H1 (cell line): ENCODE measurements at regions not wholly inside any gene's neighbourhood (a gene's known extent, or its start where the extent isn't known, plus 50 kb on each side); places are given as distances from the start of the nearest gene placed in this dataset.

Experiments
- CTCF ChIA-PET: fragments of 300-600 bp; sonication (Branson Sonifier 250); formaldehyde crosslinking; loops from one replicate; lab custom pipeline; 2021; ENCODE audit not compliant: partially characterized antibody; lab: Charles Lee
- POLR2A ChIA-PET: fragments of 300-600 bp; sonication (Branson Sonifier 250); formaldehyde crosslinking; loops from one replicate; lab custom pipeline; 2021; ENCODE audit warnings: inconsistent platforms; ENCODE audit not compliant: partially characterized antibody; lab: Charles Lee
- DNase-seq, 2 experiments: peaks; one replicate each; pipeline versions ENCODE4 v3.0.0 to v3.0.0-alpha.2; 2010 to 2022; ENCODE audit warnings: low spot score in 2 of 2, low read depth in 1 of 2, mixed read lengths in 1 of 2
- FAIRE-seq: peaks from 2 replicates; lab custom pipeline; 2011; peaks lifted over from hg19 to GRCh38; lab: Jason Lieb, UNC
- H2AFZ ChIP-seq: 2 replicates; pipeline ENCODE4 v1.8.1; 2012; ENCODE audit warnings: low read length, inconsistent platforms
- H2AK5ac ChIP-seq: 2 replicates; pipeline ENCODE4 v1.6.1; 2013; ENCODE audit warnings: low read depth, low read length
- H2BK120ac ChIP-seq: replicated peaks from 2 replicates; pipeline ENCODE3; 2013; ENCODE audit warnings: low read depth, low read length, inconsistent platforms
- H2BK12ac ChIP-seq: 2 replicates; pipeline ENCODE4 v1.6.1; 2013; ENCODE audit warnings: low read depth, low read length
- H2BK15ac ChIP-seq: 2 replicates; pipeline ENCODE4 v1.6.1; 2013; ENCODE audit warnings: low read length
- H2BK20ac ChIP-seq: 2 replicates; pipeline ENCODE4 v1.6.1; 2013; ENCODE audit warnings: low read length
- H2BK5ac ChIP-seq: 2 replicates; pipeline ENCODE4 v1.6.1; 2013; ENCODE audit warnings: low read depth, low read length
- H3K14ac ChIP-seq: 2 replicates; pipeline ENCODE4 v1.6.1; 2013; ENCODE audit warnings: inconsistent platforms; ENCODE audit not compliant: insufficient read length
- H3K18ac ChIP-seq: 2 replicates; pipeline ENCODE4 v1.6.1; 2013; ENCODE audit warnings: low read length; ENCODE audit errors: extremely low read depth
- H3K23ac ChIP-seq: 2 replicates; pipeline ENCODE4 v1.6.1; 2013; ENCODE audit warnings: inconsistent platforms; ENCODE audit not compliant: insufficient read length
- H3K23me2 ChIP-seq: 2 replicates; pipeline ENCODE4 v1.6.1; 2013; ENCODE audit warnings: low read depth, low read length
- H3K27ac ChIP-seq: 2 replicates; pipeline ENCODE4 v1.6.1; 2011; ENCODE audit warnings: low read depth, low read length, inconsistent platforms
- H3K27me3 ChIP-seq, 4 experiments: replicated peaks in 1 of 4; 1 replicate in 1 of 4; 2 replicates in 3 of 4; pipeline versions ENCODE4 v1.6.1 to v1.8.1; 2011 to 2013; ENCODE audit warnings: low read length in 3 of 4, mild to moderate bottlenecking in 3 of 4, inconsistent platforms in 2 of 4, mixed read lengths in 2 of 4, moderate library complexity in 1 of 4; ENCODE audit not compliant: control insufficient read depth in 3 of 4, insufficient read depth in 3 of 4; ENCODE audit errors: extremely low read depth in 1 of 4
- H3K36me3 ChIP-seq, 4 experiments: 2 replicates each; pipeline versions ENCODE4 v1.6.1 to v1.8.1; 2011 to 2013; ENCODE audit warnings: mild to moderate bottlenecking in 4 of 4, low read length in 3 of 4, moderate library complexity in 2 of 4, control low read depth in 1 of 4, inconsistent platforms in 1 of 4; ENCODE audit not compliant: insufficient read depth in 4 of 4, control insufficient read depth in 2 of 4
- H3K4ac ChIP-seq: replicated peaks from 2 replicates; pipeline ENCODE3; 2013; ENCODE audit warnings: low read length, low read depth, mixed read lengths, inconsistent platforms; ENCODE audit not compliant: insufficient read length
- H3K4me1 ChIP-seq, 4 experiments: replicated peaks in 1 of 4; 1 replicate in 1 of 4; 2 replicates in 3 of 4; pipeline versions ENCODE4 v1.6.1 to v1.8.1; 2011 to 2013; ENCODE audit warnings: low read length in 3 of 4, inconsistent platforms in 2 of 4, mixed read lengths in 1 of 4; ENCODE audit not compliant: insufficient read depth in 4 of 4, control insufficient read depth in 3 of 4
- H3K4me2 ChIP-seq, 2 experiments: 2 replicates each; pipeline versions ENCODE4 v1.6.1 to v1.8.1; 2011 to 2013; ENCODE audit warnings: low read depth in 2 of 2, low read length in 2 of 2, control low read depth in 1 of 2, inconsistent platforms in 1 of 2, mild to moderate bottlenecking in 1 of 2; ENCODE audit not compliant: insufficient read depth in 1 of 2
- H3K4me3 ChIP-seq, 4 experiments: fragments of 200-600, 300-600 bp in 1 of 4; sonication (generic), shearing (Covaris generic), sonication (Bioruptor Twin) in 1 of 4; 2 replicates each; pipeline versions ENCODE4 v1.5.1 to v1.8.1; 2011 to 2016; ENCODE audit warnings: low read length in 4 of 4, low read depth in 3 of 4, control low read depth in 2 of 4, inconsistent platforms in 2 of 4, mild to moderate bottlenecking in 2 of 4, mixed read lengths in 1 of 4, moderate library complexity in 1 of 4; ENCODE audit not compliant: insufficient read depth in 2 of 4; ENCODE audit errors: extremely low read depth in 1 of 4
- H3K56ac ChIP-seq: replicated peaks from 2 replicates; pipeline ENCODE3; 2013; ENCODE audit warnings: low read depth, mild to moderate bottlenecking, mixed read lengths, low read length, inconsistent platforms; ENCODE audit not compliant: insufficient read length
- H3K79me1 ChIP-seq: 2 replicates; pipeline ENCODE4 v1.6.1; 2013; ENCODE audit warnings: low read depth, low read length, control low read depth
- H3K79me2 ChIP-seq, 2 experiments: 2 replicates each; pipeline versions ENCODE4 v1.6.1 to v1.8.1; 2012 to 2013; ENCODE audit warnings: low read length in 2 of 2, mild to moderate bottlenecking in 2 of 2, inconsistent platforms in 1 of 2; ENCODE audit not compliant: insufficient read depth in 2 of 2, control insufficient read depth in 1 of 2
- H3K9ac ChIP-seq, 4 experiments: replicated peaks in 1 of 4; 1 replicate in 1 of 4; 2 replicates in 3 of 4; pipeline versions ENCODE4 v1.6.1 to v1.8.1; 2011 to 2013; ENCODE audit warnings: low read depth in 3 of 4, low read length in 3 of 4, control low read depth in 2 of 4, mild to moderate bottlenecking in 2 of 4, moderate library complexity in 2 of 4, inconsistent platforms in 1 of 4; ENCODE audit errors: extremely low read depth in 1 of 4
- H3K9me3 ChIP-seq, 2 experiments: 2 replicates each; pipeline versions ENCODE4 v1.6.1 to v1.8.1; 2012 to 2013; ENCODE audit warnings: mild to moderate bottlenecking in 2 of 2, moderate library complexity in 2 of 2, control low read depth in 1 of 2, inconsistent platforms in 1 of 2, low read depth in 1 of 2, low read length in 1 of 2, mixed read lengths in 1 of 2; ENCODE audit not compliant: insufficient read depth in 2 of 2
- H4K20me1 ChIP-seq, 2 experiments: replicated peaks in 1 of 2; 2 replicates each; pipeline versions ENCODE3 to v1.8.1; 2011 to 2013; ENCODE audit warnings: inconsistent platforms in 2 of 2, low read length in 2 of 2, mild to moderate bottlenecking in 1 of 2; ENCODE audit not compliant: insufficient read depth in 2 of 2, control insufficient read depth in 1 of 2
- H4K5ac ChIP-seq: 2 replicates; pipeline ENCODE4 v1.6.1; 2013; ENCODE audit warnings: low read length, low read depth, mixed read lengths, inconsistent platforms; ENCODE audit not compliant: insufficient read length
- H4K8ac ChIP-seq: 2 replicates; pipeline ENCODE4 v1.8.0; 2013; ENCODE audit warnings: mild to moderate bottlenecking, moderate library complexity, low read length, inconsistent platforms; ENCODE audit not compliant: insufficient read depth; ENCODE audit errors: extremely low read depth
- H4K91ac ChIP-seq: replicated peaks from 2 replicates; pipeline ENCODE3; 2013; ENCODE audit warnings: low read length, mixed read lengths, inconsistent platforms; ENCODE audit not compliant: insufficient read length
- BRCA1 ChIP-seq: IDR thresholded peaks from 2 replicates; pipeline ENCODE4 v1.6.1; 2012; ENCODE audit warnings: low read depth, low read length, improper control_type of control experiment
- CEBPB ChIP-seq: IDR thresholded peaks from 2 replicates; pipeline ENCODE4 v1.6.1; 2012; ENCODE audit warnings: low read depth, low read length
- CTBP2 ChIP-seq: IDR thresholded peaks from 2 replicates; pipeline ENCODE4 v1.7.0; 2011; ENCODE audit warnings: borderline replicate concordance, mild to moderate bottlenecking, moderate library complexity, mixed read lengths, low read length; ENCODE audit not compliant: insufficient read depth, insufficient read length
- E2F6 ChIP-seq: IDR thresholded peaks from 2 replicates; pipeline ENCODE4 v1.6.1; 2012; ENCODE audit warnings: inconsistent platforms
- EP300 ChIP-seq, 2 experiments: IDR thresholded peaks; 1 replicate in 1 of 2; 2 replicates in 1 of 2; pipeline ENCODE4 v1.6.1; 2011 to 2012; ENCODE audit warnings: low read depth in 2 of 2, low read length in 2 of 2, mild to moderate bottlenecking in 2 of 2, borderline replicate concordance in 1 of 2, inconsistent platforms in 1 of 2, moderate library complexity in 1 of 2
- JUND ChIP-seq: IDR thresholded peaks from 2 replicates; pipeline ENCODE4 v1.6.1; 2011; ENCODE audit warnings: mild to moderate bottlenecking, improper control_type of control experiment, low read length
- KDM4A ChIP-seq: IDR thresholded peaks from one replicate; pipeline ENCODE4 v1.7.1; 2012; ENCODE audit warnings: low read depth, mild to moderate bottlenecking, moderate library complexity, low read length, inconsistent platforms; ENCODE audit not compliant: severe bottlenecking
- POU5F1 ChIP-seq: IDR thresholded peaks from 2 replicates; pipeline ENCODE4 v1.6.1; 2011; ENCODE audit warnings: low read depth, mild to moderate bottlenecking, low read length, moderate library complexity
- RNF2 ChIP-seq: fragments of 200-900, 300-1000 bp; sonication (generic); IDR thresholded peaks from 2 replicates; pipeline ENCODE4 v1.7.1; 2016; ENCODE audit warnings: borderline replicate concordance, low read depth, mild to moderate bottlenecking, antibody characterized with exemption, low read length; ENCODE audit not compliant: poor library complexity, severe bottlenecking; ENCODE audit errors: missing control alignments
- RXRA ChIP-seq: IDR thresholded peaks from 2 replicates; pipeline ENCODE4 v1.6.1; 2011; ENCODE audit warnings: low read depth, mild to moderate bottlenecking, low read length, moderate library complexity; ENCODE audit not compliant: insufficient read depth
- SRF ChIP-seq: IDR thresholded peaks from 2 replicates; pipeline ENCODE4 v1.6.1; 2011; ENCODE audit warnings: mild to moderate bottlenecking, low read depth, low read length, moderate library complexity
- TAF7 ChIP-seq: optimal IDR thresholded peaks from 2 replicates; pipeline ENCODE3; 2011; ENCODE audit warnings: low read depth, mild to moderate bottlenecking, inconsistent platforms, low read length, moderate library complexity, borderline replicate concordance
- ZNF274 ChIP-seq: IDR thresholded peaks from 2 replicates; pipeline ENCODE4 v1.7.0; 2012; ENCODE audit warnings: low read length, borderline replicate concordance; ENCODE audit errors: extremely low read depth
- WGBS, 2 experiments: shearing (Covaris generic) in 1 of 2; methylation state at CpG; one replicate each; pipeline versions ENCODE4 v1.1.6 to v1.1.7; 2013 to 2015; ENCODE audit warnings: low lambda C conversion rate in 2 of 2, mixed read lengths in 2 of 2, inconsistent platforms in 1 of 2, low coverage in 1 of 2, missing lambda C conversion rate in 1 of 2; ENCODE audit not compliant: insufficient replicate concordance in 2 of 2, insufficient coverage in 1 of 2, insufficient read length in 1 of 2; ENCODE audit errors: extremely low coverage in 1 of 2, missing lambda C conversion rate in 1 of 2; 5-methylcytosine and 5-hydroxymethylcytosine counted together

- POLR2A ChIA-PET, result no interaction called here
- no peak for TF ChIP-seq KDM4A
- no peak for TF ChIP-seq SRF
- no peak for TF ChIP-seq BRCA1
- no peak for TF ChIP-seq CTBP2
- no peak for TF ChIP-seq RXRA
- TF ChIP-seq JUND, result no peak
- TF ChIP-seq POU5F1, result no peak
- no peak for TF ChIP-seq EP300 (IDR thresholded peaks at IDR 0.05; ENCODE audit: borderline replicate concordance in 1 of 2, low read depth in 2 of 2, low read length in 2 of 2)
- TF ChIP-seq RNF2, result no peak
- no peak for TF ChIP-seq TAF7
- TF ChIP-seq E2F6, result no peak
- no peak for TF ChIP-seq ZNF274
- no peak for TF ChIP-seq CEBPB
Observed at GRCh38 chr12:113709456-113709855, 237.8 kb upstream of the LHX5 start.

More at GRCh38 chr12:113709456-113709855, 237.8 kb upstream of the LHX5 start:
- H3K9me3 ChIP-seq, result 0 out of 4 replicates have a peak, but pooled peaks cover 0 to 3% of the 10 kb centered on the region in 2 experiments
- H2AK5ac ChIP-seq, result no peak overlapping the region
- H3K56ac ChIP-seq, result no peak overlapping the region
- no peaks in the 10 kb centered on the region for H3K36me3 ChIP-seq
- H3K27me3 ChIP-seq, result no peaks in the 10 kb centered on the region
- no peak overlapping the region for H2BK15ac ChIP-seq
- no peak overlapping the region for H2BK20ac ChIP-seq
- H2BK5ac ChIP-seq, result no peak overlapping the region
- H3K23ac ChIP-seq, result no peak overlapping the region
- H2AFZ ChIP-seq, result no peak overlapping the region
- WGBS, 2 experiments, result 87% methylated on average over 3 of the region's 3 CpGs; no CpG with 5 or more reads in 1 of the 2 experiments
- H4K91ac ChIP-seq, result no peak overlapping the region
- H3K4me3 ChIP-seq, result no peak overlapping the region
- H3K79me2 ChIP-seq, result no peaks in the 10 kb centered on the region
- FAIRE-seq, result no peak
- CTCF ChIA-PET, result interaction anchor here (0.9 to 1.3 kb wide), 5 partner anchors 8 to 109 kb away, joined by 3 to 4 read pairs (median 3); no protein-coding TSS in a partner anchor
- no peaks in the 10 kb centered on the region for H3K23me2 ChIP-seq
- H3K4me2 ChIP-seq, result no peak overlapping the region
- no peaks in the 10 kb centered on the region for H3K79me1 ChIP-seq
- no peaks in the 10 kb centered on the region for H3K4me1 ChIP-seq
- H4K8ac ChIP-seq, result no peak overlapping the region
- no peak overlapping the region for H2BK120ac ChIP-seq
- no peak overlapping the region for H3K27ac ChIP-seq
- no peak overlapping the region for H3K18ac ChIP-seq
- H2BK12ac ChIP-seq, result no peak overlapping the region
- H4K5ac ChIP-seq, result no peak overlapping the region
- no peak overlapping the region for H3K14ac ChIP-seq
- H4K20me1 ChIP-seq, result no peaks in the 10 kb centered on the region
- H3K9ac ChIP-seq, result no peak overlapping the region
- no peak overlapping the region for H3K4ac ChIP-seq
- DNase-seq, result no peak
